ENCODE measurements at regions not wholly inside any gene's neighbourhood (a gene's known extent, or its start where the extent isn't known, plus 50 kb on each side); places are given as distances from the start of the nearest gene placed in this dataset.
A peak's percentile ranks its signal among the peaks of the same experiment; 100 is the strongest.
"Not testable (repeated sequence)": the region's sequence is repeated elsewhere in the genome, so short reads cannot be mapped to it uniquely, and the experiment has no call there.

DNA sequence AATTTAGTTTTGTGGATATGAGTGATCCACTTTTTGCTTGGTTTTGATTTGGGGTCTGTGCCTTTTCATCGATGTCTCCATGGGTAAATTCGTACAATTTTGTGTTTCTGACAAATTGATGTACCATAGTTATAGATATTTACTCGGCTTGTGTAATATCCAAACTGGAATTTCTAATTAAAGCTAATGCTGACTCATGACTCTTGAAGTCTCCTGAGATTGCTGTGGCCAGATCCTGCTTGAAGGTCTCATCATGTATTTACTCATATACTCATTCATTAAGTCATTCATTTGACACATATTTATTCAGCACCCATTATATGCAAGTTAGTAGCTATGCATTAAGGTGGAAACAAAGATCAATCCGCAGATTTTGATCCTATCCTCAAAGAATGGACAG, 423.2 kb downstream of the RWDD3 start:
- no peaks in the 10 kb centered on the region for H3K27me3 Mint-ChIP-seq (ENCODE audit: unreplicated experiment)
- no TSS peak for BruUV-seq (replicated peaks)
- TF ChIP-seq, protein P1, sequence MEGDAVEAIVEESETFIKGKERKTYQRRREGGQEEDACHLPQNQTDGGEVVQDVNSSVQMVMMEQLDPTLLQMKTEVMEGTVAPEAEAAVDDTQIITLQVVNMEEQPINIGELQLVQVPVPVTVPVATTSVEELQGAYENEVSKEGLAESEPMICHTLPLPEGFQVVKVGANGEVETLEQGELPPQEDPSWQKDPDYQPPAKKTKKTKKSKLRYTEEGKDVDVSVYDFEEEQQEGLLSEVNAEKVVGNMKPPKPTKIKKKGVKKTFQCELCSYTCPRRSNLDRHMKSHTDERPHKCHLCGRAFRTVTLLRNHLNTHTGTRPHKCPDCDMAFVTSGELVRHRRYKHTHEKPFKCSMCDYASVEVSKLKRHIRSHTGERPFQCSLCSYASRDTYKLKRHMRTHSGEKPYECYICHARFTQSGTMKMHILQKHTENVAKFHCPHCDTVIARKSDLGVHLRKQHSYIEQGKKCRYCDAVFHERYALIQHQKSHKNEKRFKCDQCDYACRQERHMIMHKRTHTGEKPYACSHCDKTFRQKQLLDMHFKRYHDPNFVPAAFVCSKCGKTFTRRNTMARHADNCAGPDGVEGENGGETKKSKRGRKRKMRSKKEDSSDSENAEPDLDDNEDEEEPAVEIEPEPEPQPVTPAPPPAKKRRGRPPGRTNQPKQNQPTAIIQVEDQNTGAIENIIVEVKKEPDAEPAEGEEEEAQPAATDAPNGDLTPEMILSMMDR (IDR thresholded peaks at IDR 0.05; ENCODE audit: unreplicated experiment): no peak
- no peak overlapping the region for H3K4me3 Mint-ChIP-seq (ENCODE audit: low read depth, unreplicated experiment)
- H3K36me3 Mint-ChIP-seq (ENCODE audit: insufficient read depth, unreplicated experiment): no peaks in the 10 kb centered on the region
- DNase-seq: no peak
- intact Hi-C loops (cut with micrococcal nuclease; ENCODE audit: unreplicated experiment): no loop called here
- CTCF ChIA-PET: no interaction called here
- H3K4me1 Mint-ChIP-seq (ENCODE audit: low read depth, unreplicated experiment): peaks cover 24% of the 10 kb centered on the region
- peaks cover 5% of the 10 kb centered on the region for H3K9me3 Mint-ChIP-seq (ENCODE audit: low read depth, unreplicated experiment)
- no peak overlapping the region for H3K27ac Mint-ChIP-seq (ENCODE audit: unreplicated experiment)

GRCh38 chr1:95659166-95659565, 425.2 kb downstream of the RWDD3 start:
- Mint-ChIP-seq H3K4me1 (ENCODE audit: low read depth, unreplicated experiment) (peaks cover 24% of the 10 kb centered on the region), H3K9me3 (ENCODE audit: low read depth, unreplicated experiment) (peaks cover 5% of the 10 kb centered on the region), H3K27ac (ENCODE audit: unreplicated experiment) (peak overlapping the region; percentile 4), H3K36me3 (ENCODE audit: insufficient read depth, unreplicated experiment) (no peaks in the 10 kb centered on the region), H3K4me3 (ENCODE audit: low read depth, unreplicated experiment) (no peak overlapping the region), H3K27me3 (ENCODE audit: unreplicated experiment) (no peaks in the 10 kb centered on the region)
- BruUV-seq (replicated peaks): no TSS peak
- TF ChIP-seq, protein P1 (IDR thresholded peaks at IDR 0.05; ENCODE audit: unreplicated experiment): no peak
- intact Hi-C loops (cut with micrococcal nuclease; ENCODE audit: unreplicated experiment): no loop called here
- CTCF ChIA-PET: no interaction called here
- DNase-seq: no peak

DNA sequence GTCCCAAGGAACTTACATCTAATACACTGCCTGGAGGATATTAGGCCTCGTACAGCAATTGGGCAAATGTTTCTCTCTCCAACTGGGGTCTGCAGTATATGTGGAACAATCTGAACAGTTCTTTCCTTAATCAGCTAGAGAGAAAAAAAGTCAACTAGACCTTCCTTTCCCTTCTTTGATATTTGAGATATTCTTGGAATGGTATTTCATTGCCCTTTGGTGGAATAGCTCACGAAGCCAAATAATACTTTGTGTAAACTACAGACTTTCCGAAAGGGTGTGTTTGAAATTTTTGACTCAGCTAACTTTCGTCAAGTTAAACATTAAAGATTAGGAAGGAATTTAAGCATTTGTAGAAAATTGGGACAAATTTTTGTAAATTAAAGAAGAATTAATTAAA, 425.6 kb downstream of the RWDD3 start:
- DNase-seq: no peak
- CTCF ChIA-PET: no interaction called here
- Mint-ChIP-seq H3K36me3 (ENCODE audit: insufficient read depth, unreplicated experiment) (no peaks in the 10 kb centered on the region), H3K27ac (ENCODE audit: unreplicated experiment) (peak overlapping the region; percentile 4), H3K4me1 (ENCODE audit: low read depth, unreplicated experiment) (peaks cover 24% of the 10 kb centered on the region), H3K27me3 (ENCODE audit: unreplicated experiment) (no peaks in the 10 kb centered on the region), H3K4me3 (ENCODE audit: low read depth, unreplicated experiment) (no peak overlapping the region), H3K9me3 (ENCODE audit: low read depth, unreplicated experiment) (peaks cover 5% of the 10 kb centered on the region)
- BruUV-seq (replicated peaks): no TSS peak
- TF ChIP-seq, protein P1 (IDR thresholded peaks at IDR 0.05; ENCODE audit: unreplicated experiment): no peak
- intact Hi-C loops (cut with micrococcal nuclease; ENCODE audit: unreplicated experiment): no loop called here

GRCh38 chr1:95660736-95661135, 426.7 kb downstream of the RWDD3 start:
- H3K4me1 Mint-ChIP-seq (ENCODE audit: low read depth, unreplicated experiment): peaks cover 24% of the 10 kb centered on the region
- CTCF ChIA-PET: no interaction called here
- DNase-seq: no peak
- H3K36me3 Mint-ChIP-seq (ENCODE audit: insufficient read depth, unreplicated experiment): no peaks in the 10 kb centered on the region
- H3K27ac Mint-ChIP-seq (ENCODE audit: unreplicated experiment): no peak overlapping the region
- no TSS peak for BruUV-seq (replicated peaks)
- H3K9me3 Mint-ChIP-seq (ENCODE audit: low read depth, unreplicated experiment): peaks cover 5% of the 10 kb centered on the region
- H3K4me3 Mint-ChIP-seq (ENCODE audit: low read depth, unreplicated experiment): no peak overlapping the region
- TF ChIP-seq, protein P1 (IDR thresholded peaks at IDR 0.05; ENCODE audit: unreplicated experiment): no peak
- no peaks in the 10 kb centered on the region for H3K27me3 Mint-ChIP-seq (ENCODE audit: unreplicated experiment)
- intact Hi-C loops (cut with micrococcal nuclease; ENCODE audit: unreplicated experiment): no loop called here

DNA sequence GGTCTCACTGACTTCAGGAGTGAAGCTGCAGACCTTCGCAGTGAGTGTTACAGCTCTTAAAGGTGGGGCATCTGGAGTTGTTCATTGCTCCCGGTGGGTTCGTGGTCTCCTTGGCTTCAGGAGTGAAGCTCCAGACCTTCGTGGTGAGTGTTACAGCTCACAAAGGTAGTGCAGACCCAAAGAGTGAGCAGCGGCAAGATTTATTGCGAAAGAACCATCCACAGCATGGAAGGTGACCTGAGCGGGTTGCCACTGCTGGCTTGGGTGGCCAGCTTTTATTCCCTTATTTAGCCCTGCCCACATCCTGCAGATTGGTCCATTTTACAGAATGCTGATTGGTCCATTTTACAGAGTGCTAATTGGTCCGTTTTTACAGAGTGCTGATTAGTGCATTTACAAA, 429.5 kb downstream of the RWDD3 start:
- H3K36me3 Mint-ChIP-seq (ENCODE audit: insufficient read depth, unreplicated experiment); H3K9me3 Mint-ChIP-seq (ENCODE audit: low read depth, unreplicated experiment); BruUV-seq (replicated peaks); H3K4me3 Mint-ChIP-seq (ENCODE audit: low read depth, unreplicated experiment); CTCF ChIA-PET; H3K27ac Mint-ChIP-seq (ENCODE audit: unreplicated experiment); intact Hi-C loops (cut with micrococcal nuclease; ENCODE audit: unreplicated experiment); H3K27me3 Mint-ChIP-seq (ENCODE audit: unreplicated experiment); DNase-seq: not testable (repeated sequence)
- H3K4me1 Mint-ChIP-seq (ENCODE audit: low read depth, unreplicated experiment): peaks cover 33% of the 10 kb centered on the region

Data from Calu3 (cell line).